Fibroblast of skin of scalp (primary cell): ENCODE measurements at regions not wholly inside any gene's neighbourhood (a gene's known extent, or its start where the extent isn't known, plus 50 kb on each side); places are given as distances from the start of the nearest gene placed in this dataset.
"Not testable (repeated sequence)": the region's sequence is repeated elsewhere in the genome, so short reads cannot be mapped to it uniquely, and the experiment has no call there.

Source experiments
- DNase-seq: peaks from one replicate; pipeline ENCODE4 v3.0.0-alpha.2; 2013

- no peak for DNase-seq
Observed at GRCh38 chr15:91356083-91356482, 256.0 kb downstream of the SV2B start.

GRCh38 chr15:91357011-91357410 is 257.0 kb downstream of the SV2B start:
- no peak for DNase-seq

GRCh38 chr15:91357486-91357885 is 257.4 kb downstream of the SV2B start:
- DNase-seq, result no peak

GRCh38 chr15:91358405-91358804 is 258.3 kb downstream of the SV2B start:
- no peak for DNase-seq

- not testable (repeated sequence) for DNase-seq
Observed at GRCh38 chr15:91361696-91362095, 261.6 kb downstream of the SV2B start.

GRCh38 chr15:91366111-91366510 is 266.1 kb downstream of the SV2B start:
- no peak for DNase-seq

- no peak for DNase-seq
Observed at GRCh38 chr15:91368611-91369010, 268.6 kb downstream of the SV2B start.

GRCh38 chr15:91369823-91370222 is 269.8 kb downstream of the SV2B start:
- DNase-seq, result no peak

GRCh38 chr15:91371345-91371744 is 271.3 kb downstream of the SV2B start:
- not testable (repeated sequence) for DNase-seq

- DNase-seq, result no peak
Observed at GRCh38 chr15:91374336-91374735, 274.3 kb downstream of the SV2B start.

- DNase-seq, result no peak
Observed at GRCh38 chr15:91376038-91376437, 276.0 kb downstream of the SV2B start.

- no peak for DNase-seq
Observed at GRCh38 chr15:91380114-91380513, 280.1 kb downstream of the SV2B start.

- no peak for DNase-seq
Observed at GRCh38 chr15:91383532-91383931, 283.5 kb downstream of the SV2B start.

GRCh38 chr15:91384189-91384730 is 284.2 kb downstream of the SV2B start:
- no peak for DNase-seq

- DNase-seq, result no peak
Observed at GRCh38 chr15:91385311-91385710, 285.3 kb downstream of the SV2B start.

- no peak for DNase-seq
Observed at GRCh38 chr15:91393186-91393585, 293.1 kb downstream of the SV2B start.

- DNase-seq, result no peak
Observed at GRCh38 chr15:91400481-91400880, 300.4 kb downstream of the SV2B start.

- peak; percentile 17 for DNase-seq
Observed at GRCh38 chr15:91407269-91407889, 307.3 kb downstream of the SV2B start.

- peak; percentile 15 for DNase-seq
Observed at GRCh38 chr15:91408476-91409076, 308.5 kb downstream of the SV2B start.

GRCh38 chr15:91409387-91409786 is 309.3 kb downstream of the SV2B start:
- DNase-seq, result no peak

- DNase-seq, result no peak
Observed at GRCh38 chr15:91411586-91411985, 311.5 kb downstream of the SV2B start.

GRCh38 chr15:91412138-91412928 is 312.3 kb downstream of the SV2B start:
- no peak for DNase-seq

GRCh38 chr15:91413142-91413541 is 313.1 kb downstream of the SV2B start:
- no peak for DNase-seq

GRCh38 chr15:91414124-91414523 is 314.1 kb downstream of the SV2B start:
- no peak for DNase-seq
